VCaP (cell line): ENCODE measurements at regions not wholly inside any gene's neighbourhood (a gene's known extent, or its start where the extent isn't known, plus 50 kb on each side); places are given as distances from the start of the nearest gene placed in this dataset.

ENCODE experiments used
- H3K27ac ChIP-seq: fragments of 450-650 bp; 2 replicates; pipeline ENCODE4 v1.5.1; 2017
- TF ChIP-seq, protein P1 (sequence below): fragments of 450-650 bp; conservative IDR thresholded peaks from 2 replicates; pipeline ENCODE4 v1.5.1; 2017; ENCODE audit warnings: mild to moderate bottlenecking, moderate library complexity

DNA sequence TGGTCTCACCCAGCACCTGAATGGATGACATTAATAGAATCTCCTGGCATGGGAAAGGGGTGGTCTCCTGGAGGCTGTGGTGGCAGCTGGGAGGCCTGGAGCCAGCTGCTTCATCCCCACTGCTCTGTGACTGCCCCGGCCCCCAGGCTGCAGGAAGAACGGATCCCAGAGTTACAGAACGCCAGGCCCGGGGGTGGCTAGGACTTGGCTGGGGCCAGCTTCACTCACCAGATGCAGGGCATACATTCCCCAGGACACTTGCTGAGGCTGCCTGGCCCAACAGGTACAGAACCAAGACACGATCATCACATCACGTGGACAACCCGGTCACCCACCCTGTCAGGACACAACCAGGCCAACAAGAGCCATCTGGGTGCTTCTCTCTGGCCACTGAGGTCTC, 178.6 kb upstream of the SALL3 start:
- H3K27ac ChIP-seq, result no peak overlapping the region
- TF ChIP-seq, protein P1, sequence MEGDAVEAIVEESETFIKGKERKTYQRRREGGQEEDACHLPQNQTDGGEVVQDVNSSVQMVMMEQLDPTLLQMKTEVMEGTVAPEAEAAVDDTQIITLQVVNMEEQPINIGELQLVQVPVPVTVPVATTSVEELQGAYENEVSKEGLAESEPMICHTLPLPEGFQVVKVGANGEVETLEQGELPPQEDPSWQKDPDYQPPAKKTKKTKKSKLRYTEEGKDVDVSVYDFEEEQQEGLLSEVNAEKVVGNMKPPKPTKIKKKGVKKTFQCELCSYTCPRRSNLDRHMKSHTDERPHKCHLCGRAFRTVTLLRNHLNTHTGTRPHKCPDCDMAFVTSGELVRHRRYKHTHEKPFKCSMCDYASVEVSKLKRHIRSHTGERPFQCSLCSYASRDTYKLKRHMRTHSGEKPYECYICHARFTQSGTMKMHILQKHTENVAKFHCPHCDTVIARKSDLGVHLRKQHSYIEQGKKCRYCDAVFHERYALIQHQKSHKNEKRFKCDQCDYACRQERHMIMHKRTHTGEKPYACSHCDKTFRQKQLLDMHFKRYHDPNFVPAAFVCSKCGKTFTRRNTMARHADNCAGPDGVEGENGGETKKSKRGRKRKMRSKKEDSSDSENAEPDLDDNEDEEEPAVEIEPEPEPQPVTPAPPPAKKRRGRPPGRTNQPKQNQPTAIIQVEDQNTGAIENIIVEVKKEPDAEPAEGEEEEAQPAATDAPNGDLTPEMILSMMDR, result no peak

DNA sequence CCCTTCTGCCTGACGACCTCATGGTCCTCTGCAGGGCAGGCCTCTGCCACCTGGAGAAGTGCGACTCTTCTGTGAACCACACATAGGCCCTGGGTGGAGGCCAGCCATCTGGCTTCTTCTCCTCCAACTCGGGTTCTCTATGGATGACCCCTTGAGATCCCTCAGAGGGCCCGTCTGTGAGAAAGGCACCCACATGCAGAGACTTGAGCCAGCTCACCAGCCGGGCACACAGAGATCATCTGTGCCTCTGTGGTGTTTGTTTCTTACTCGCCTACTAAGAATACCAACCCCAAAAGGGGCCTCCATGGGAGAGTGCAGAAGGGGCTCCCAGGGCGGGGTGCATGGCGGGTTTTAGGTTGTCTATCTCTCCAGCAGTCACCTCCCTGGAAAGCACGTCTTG, 176.5 kb upstream of the SALL3 start:
- H3K27ac ChIP-seq, result no peak overlapping the region
- TF ChIP-seq, protein P1, result no peak

DNA sequence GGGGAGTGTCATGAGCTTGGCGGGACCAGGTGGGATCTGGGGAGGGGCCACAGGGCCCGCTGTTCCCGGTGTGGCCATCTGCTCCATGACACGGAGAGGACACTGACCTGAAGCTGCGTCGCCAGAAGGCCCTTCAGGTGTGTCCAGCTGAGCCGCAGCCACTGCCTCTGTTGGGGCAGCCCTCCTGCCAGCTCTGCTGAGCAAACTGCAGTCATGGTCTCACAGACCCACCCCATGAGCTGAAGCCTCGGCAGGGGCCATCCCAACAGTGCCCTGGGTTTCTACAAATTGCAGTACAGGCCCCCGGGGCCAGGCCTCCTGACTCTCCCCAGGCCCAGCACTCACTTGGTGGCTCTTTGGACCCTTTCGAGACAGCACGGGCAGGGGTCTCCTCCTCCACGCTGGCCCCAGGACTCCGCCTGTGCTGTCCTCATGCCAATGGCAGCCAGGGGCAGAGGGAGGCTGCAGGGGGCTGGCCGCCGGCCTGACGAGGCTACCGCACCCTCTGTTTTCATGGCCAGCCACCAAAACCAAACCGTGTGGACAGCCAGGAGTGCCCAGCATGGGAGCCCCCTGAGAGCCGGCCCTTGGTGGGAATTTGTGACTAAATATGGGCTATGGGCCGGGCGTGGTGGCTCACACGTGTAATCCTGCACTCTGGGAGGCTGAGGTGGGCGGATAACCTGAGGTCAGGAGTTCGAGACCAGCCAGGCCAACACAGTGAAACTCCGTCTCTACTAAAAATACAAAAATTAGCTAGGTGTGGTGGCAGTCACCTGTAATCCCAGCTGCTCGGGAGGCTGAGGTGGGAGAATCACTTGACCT, 175.2 kb upstream of the SALL3 start:
- TF ChIP-seq, protein P1, result no peak
- H3K27ac ChIP-seq, result no peak overlapping the region

DNA sequence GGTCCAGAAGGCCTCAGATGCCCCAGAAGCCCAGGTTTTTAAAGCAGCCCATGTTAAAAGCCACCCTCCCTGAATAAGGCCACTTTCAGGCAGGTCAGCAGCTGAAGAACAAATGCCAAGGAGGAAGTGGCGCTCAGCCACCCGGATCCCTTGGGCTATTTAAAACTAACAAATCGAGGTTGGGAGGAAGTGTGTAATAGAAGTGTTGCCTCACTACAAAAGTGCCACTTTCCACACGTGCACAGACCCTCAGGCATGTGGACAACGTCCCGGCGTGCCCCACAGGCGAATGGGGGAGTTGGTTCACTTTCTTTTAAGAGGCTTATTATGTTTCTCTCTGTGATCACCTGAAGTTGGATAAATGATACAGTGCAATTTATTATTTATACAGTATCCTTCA, 173.8 kb upstream of the SALL3 start:
- no peak overlapping the region for H3K27ac ChIP-seq
- TF ChIP-seq, protein P1, result no peak

DNA sequence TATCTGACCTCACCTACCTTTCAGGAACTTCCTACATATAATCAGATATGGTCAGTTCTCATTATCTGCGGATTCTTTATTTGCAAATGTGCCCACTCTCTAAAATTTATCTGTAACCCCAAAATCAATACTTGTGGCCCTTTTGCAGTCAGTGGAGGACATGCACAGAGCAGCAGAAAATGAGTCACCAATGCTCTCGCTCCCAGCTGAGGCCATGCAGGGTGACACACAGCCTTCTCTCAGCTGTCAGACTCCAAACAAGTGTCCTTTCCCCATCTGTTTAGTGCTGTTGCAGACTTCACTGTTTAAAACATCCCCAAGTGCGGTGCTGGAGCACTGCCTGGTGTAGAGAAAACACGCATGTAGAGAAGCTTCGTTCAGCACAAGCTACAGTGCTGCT, 171.9 kb upstream of the SALL3 start:
- no peak overlapping the region for H3K27ac ChIP-seq
- TF ChIP-seq, protein P1, result no peak

DNA sequence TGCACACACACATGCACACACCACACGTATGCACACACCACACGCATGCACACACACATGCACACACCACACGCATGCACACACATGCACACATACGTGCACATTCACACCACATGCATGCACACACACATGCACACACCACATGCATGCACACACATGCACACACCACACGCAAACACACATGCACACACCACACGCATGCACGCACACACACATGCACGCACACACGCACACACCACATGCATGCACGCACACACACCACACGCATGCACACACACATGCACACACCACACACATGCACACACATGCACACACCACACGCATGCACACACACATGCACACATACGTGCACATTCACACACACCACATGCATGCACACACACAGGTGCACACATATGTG, 169.8 kb upstream of the SALL3 start:
- TF ChIP-seq, protein P1, result no peak
- H3K27ac ChIP-seq, result no peak overlapping the region

DNA sequence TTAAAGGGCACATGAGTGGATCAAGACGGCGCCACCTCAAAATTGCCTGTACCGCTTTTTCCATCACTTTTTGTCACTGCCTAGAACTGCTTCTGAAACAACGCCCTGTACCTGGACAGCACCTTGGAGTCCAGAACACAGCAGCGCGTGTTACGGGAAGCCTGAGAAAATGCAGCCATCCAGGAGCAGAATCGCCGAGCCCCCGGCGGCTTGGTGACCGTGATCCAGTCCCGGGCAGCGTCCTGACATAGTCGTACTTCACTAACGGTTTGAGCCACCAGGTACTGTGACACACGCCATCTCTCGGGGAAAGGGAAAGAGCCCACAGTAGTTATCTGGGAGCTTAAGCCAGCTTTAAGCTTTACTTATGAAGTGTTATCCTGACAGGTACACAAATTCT, 168.9 kb upstream of the SALL3 start:
- no peak overlapping the region for H3K27ac ChIP-seq
- TF ChIP-seq, protein P1, result no peak
